Superior temporal gyrus (tissue), 1 donor: ENCODE measurements at regions not wholly inside any gene's neighbourhood (a gene's known extent, or its start where the extent isn't known, plus 50 kb on each side); places are given as distances from the start of the nearest gene placed in this dataset.
"Not testable (repeated sequence)": the region's sequence is repeated elsewhere in the genome, so short reads cannot be mapped to it uniquely, and the experiment has no call there.

ENCODE experiments used
- DNase-seq: peaks from one replicate; pipeline ENCODE4 v3.0.0-alpha.2; 2016; ENCODE audit errors: extremely low spot score

DNA sequence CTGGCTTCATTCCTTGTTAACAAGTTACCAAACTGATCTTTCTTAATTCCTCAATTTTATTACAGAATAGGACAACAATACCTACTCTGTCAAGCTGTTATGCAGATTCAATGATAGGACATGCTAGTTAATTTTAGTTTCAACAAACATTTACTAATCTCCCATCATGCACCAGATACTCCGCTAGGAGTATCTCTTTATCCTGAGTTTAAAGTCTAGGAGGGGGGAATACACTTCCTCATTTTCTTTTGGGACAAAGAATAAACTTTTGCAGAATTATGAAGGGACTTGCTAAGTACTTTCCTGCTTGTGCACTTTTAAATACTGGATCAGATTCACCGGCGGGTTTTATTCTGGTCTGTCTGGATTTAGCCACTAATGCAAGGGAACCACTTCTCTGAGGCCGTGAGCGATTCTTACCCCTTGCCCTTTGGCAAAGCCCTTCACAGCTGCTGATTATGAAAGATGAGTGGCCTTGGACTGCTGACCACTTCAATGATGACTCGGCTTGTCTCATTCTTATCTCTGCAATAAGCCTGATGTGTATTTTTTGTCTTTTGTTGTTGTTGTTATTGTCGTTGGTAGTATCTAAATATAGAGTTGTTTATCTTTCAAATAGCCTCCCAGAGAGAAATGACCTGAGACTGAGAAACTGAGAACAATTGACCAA is 73.9 kb downstream of the RMI1 start:
- DNase-seq = no peak

DNA sequence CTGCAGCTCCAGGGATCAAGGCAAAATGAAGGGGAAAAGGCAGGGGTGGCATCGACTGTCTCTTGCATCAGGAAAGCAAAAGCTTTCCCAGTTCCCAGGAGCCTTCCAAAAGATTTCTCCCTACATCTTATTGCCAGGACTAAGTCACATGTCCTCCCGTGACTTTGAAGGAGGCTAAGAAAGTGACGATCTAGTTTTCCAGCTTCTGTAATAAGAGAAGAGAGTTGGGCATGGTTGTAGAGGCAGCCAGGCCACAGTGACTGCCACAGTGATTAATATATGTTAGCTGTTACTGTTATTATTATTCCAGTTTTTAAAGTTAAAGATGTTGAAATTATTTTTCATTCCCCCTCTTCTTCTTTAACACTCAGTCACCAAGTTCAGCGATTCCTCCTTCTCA is 77.1 kb downstream of the RMI1 start:
- no peak for DNase-seq

DNA sequence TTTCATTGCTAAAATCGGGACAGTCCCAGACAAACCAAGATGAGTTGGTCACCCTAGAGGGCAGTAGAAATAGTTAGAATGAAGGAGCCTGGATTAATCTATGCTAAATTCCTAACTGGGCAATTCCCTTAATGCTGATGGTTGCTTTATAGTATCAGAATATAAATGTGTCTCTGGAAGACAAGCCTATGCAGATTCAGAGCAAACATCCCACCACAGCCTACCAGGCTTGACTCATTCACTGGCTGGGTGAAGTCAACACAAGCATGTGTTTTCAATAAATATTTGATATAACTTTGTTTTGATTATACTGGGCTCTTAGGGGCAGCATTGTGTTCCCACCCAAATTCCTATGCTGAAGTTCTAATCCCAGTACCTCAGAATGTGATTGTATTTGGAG is 79.3 kb downstream of the RMI1 start:
- DNase-seq = no peak

DNA sequence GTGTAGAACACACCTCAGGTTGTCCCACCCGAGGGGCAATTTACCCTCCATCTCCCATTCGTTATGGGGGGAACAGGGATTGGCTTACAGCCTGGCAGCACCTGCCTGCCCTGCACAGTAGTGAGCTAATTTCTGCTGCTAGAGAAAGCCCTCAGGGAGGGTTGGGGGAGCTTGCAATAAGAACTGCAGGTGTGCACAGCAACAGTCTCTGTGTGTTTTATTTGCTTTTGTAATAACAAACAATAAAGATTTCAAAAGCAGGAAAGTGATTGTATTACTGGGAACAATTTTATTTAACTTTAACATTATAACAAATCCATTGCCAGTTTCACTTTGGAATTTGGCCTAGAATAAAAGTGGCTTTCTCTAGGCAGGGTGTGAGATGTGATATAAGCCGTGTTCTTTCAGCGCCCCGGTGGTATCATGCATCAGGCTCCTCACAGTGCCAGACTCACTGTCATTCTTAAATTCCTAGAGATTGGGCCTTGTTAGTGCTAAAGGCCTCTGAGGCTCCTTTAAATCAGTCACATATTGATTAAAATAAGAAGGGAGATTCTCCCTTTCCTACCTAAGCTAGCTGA is 81.1 kb downstream of the RMI1 start:
- no peak for DNase-seq

DNA sequence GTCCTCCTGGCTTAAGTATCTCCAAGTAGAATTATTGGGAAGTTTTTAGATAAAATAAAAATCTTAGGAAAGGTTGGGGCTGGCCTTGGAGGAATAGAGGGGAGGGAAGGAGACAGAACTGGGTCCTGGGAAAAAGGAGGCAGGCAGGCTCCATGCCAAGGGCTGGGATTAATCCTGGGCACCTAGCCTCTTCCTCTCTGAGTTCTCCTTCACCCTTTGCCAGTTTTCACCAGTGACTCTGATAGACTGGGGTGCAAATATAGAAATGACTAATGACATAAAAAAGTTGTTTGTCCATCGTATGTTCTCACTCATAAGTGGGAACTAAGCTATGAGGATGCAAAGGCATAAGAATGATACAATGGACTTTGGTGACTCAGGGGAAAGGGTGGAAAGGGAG is 81.9 kb downstream of the RMI1 start:
- no peak for DNase-seq

DNA sequence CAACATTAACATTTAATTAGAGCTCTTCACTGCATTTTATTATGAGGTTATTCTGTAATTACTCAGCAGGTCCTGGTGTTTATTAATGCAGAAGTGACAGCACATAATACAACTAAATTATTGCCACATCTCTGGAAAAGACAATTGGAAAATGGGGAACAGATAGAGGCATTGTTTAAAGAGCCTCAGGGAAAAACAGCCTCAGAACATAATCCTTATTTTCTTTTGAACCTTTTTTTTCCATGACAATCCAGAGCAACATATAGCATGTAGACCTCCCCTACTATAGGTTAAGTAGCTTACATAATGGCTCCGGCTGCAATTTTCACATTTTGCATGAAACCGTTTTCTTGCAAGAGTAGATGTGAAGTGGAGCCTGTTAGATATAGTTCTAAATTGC is 87.2 kb downstream of the RMI1 start:
- no peak for DNase-seq

DNA sequence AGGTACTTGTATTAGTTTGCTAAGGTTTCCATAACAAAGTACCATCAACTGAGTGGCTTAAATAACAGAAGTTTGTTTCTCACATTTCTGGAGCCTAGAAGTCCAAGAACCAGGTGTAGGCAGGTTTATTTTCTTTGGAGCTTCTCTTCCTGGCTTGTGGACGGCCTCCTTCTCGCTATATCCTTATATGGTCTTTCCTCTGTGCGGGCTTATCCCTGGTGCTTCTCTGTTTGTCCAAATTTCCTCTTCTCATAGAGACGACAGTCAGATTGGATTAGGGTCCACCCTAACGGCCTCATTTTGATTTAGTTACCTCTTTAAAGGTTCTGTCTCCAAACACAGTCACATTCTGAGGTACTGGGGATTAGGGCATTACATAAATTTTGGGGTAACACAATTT is 88.3 kb downstream of the RMI1 start:
- no peak for DNase-seq

DNA sequence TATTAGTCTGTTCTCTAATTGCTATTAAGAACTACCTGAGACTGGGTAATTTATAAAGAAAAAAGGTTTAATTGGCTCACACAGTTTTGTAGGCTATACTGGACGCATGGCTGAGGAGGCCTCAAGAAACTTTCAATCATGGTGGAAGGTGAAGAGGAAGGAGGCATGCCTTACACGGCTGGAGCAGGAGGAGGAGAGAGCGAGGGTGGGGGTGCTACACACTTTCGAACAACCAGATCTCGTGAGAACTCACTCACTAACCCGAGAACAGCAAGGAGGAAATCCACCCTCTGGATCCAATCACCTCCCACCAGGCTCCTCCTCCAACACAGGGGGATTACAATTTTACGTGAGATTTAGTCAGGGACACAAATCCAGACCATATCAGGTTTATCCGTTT is 90.0 kb downstream of the RMI1 start:
- no peak for DNase-seq

DNA sequence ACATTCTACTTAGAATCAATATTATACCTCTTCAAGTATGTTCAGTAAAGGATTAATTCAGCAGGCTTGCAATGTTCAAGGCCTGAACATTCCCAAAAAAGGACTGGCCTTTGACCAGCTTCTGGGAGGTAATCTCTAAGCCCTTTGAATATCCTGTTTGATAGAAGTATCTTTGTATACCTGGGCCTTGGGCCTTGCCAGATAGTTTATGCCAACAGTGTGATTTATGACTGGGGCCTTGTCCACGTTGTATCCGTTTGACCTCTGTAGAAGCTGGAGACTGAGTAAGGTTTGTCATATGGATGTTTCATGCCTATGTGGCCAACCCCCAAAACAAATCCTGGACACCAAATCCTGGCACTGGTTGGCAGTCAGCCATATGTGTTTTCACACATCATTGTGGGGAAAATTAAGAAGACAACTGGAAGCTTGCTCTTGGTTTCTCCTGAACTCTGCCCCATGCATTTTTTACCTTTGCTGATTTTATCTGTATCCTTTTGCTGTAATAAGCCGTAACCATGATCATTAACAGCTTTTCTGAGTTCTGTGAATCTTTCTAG is 92.1 kb downstream of the RMI1 start:
- no peak for DNase-seq

DNA sequence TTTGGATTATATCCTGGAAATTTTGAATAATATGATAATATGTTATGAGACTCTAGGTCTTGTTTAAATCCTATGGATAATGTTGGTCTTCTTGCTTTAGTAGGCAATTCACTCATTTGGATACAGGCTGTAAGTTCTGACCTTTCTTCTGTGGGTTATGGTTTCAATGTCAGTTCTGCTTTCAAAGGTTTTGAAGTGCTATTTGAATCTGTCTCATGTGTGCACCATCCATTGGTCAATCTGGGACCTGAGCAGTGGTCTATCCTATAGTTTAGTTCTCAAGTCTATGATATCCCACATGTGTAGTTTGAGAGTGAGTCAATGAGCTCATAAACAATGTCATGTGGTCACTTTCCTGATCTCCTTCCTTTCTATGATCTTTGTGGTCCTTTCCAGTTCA is 94.4 kb downstream of the RMI1 start:
- no peak for DNase-seq

DNA sequence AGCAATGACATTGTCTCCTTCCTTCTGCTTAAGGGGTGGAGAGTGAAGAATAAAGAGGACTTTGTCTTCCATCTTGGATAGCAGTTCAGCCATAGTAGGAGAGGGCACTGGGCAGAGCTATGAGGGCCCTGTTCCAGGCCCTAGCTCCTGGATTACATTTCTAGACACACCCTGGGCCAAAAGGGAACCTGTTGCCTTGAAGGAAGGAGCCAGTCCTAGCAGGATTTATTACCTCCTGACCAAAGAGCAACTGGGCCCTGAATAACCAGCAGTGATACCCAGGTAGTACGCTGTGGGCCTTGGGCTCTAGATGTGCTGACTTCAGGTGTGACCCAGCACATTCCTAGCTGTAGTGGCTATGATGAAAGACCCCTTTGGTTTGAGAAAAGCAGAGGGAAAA is 95.8 kb downstream of the RMI1 start:
- no peak for DNase-seq

DNA sequence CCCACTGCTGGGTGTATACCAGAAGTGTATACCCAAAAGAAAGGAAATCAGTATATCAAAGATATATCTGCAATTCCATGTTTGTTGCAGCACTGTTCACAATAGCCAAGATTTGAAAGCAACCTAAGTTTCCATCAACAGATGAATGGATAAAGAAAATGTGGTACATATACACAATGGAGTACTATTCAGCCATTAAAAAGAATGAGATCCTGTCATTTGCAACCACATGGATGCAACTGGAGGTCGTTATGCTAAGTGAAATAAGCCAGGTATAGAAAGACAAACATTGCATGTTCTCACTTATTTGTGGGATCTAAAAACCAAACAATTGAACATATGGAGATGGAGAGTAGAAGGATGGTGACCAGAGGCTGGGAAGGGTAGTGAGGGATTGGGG is 97.2 kb downstream of the RMI1 start:
- DNase-seq = not testable (repeated sequence)

DNA sequence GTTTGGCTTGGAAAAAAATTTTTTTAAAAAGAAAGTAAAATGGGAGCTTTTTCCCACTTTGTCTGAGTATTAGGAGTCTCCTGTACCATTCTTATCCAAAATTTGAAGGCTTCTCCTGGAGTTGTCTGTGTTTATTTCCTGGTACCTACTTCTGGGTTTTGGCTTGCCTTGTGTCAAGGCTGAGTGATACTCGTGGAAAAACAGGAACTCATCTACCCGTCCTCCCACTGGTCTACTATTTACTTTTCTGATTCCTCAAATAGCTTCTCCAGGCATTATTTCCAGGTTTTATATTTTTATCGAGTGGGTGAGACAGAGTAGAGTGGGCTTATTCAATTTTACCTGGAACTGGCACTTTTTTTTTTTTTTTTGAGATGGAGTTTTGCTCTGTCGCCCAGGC is 99.4 kb downstream of the RMI1 start:
- no peak for DNase-seq

DNA sequence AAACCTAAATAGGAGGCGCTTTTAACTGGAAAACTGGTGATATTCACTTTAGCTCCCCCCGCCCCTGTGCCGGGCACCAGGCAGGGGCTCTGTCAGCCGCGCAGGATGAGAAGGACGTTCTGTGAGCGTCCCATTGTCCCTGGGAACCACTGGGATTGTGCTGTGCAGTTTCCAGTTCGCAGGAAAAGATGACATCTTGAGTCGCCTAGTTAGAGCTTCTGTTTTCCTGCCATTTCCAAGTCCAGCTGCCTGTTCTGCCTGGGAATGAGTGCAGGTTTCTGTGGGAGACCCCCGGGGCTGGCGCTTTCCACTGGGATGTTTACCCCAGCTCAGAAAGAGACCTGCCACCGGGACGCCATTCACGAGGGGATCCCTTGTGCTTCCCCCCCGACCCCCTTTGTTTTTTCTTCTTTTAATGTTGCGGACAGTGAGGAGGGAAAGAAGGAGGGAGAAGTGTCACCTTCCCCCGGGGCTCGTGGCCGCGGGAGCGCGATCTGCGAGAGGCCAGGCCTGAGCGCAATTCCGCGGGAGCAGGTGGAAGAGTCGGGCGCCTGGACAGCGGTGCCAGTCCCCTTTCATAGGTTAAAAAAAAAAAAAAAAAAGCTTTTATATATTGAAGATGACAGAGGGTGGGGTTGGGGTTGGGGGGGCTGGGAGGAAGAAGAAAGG is 121.5 kb downstream of the RMI1 start:
- no peak for DNase-seq

DNA sequence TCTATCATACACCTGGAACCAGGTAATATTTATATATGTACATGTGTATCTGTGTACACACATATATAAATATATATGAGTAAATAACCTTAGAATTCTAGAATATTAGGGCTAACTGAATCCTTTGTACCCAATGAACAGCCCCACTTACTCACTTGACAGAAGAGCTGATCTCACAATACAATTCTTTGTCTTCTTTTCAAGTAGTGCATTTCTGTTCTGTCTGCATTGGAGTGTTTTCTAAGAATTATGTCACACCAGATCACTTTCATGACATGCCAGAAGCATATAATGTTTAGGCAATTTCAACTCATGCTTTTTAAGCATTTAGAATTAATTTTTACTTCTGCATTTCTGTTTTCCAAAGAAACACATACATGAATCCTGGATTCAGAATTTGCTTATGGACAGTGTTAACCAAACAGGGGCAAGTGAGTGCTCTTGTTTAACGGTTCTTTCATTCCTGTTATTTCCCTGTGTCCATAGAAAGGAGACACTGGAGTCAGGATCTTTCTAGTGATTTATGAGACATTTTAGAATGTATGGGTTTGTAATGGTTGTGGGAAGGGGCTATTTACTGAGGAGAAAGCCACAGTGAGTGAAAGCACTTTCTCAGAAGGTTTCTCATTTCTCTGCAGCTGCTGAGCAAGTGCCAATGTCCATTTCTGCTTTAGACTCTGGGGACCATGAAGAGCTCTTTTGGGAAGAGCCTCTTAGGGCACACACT is 123.2 kb downstream of the RMI1 start:
- peak; percentile 34 for DNase-seq

DNA sequence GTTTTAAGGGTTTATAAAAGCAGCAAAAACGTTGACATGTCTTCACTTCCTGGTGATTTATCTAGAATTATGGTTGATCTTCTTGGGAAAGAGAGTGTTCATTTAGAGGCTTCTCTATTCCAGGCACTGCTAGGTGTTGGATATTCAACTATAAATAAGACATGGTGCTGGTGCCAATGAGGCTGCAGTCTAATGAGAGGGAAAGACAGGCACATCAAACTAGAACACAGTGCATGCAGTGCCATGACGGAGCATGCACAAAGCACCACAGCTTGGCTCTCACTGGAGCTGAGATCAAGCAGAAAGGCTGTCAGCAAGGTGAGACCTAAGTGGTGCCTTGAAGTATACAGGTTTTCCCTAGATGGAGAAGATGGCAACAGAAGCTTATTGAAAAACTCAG is 126.5 kb downstream of the RMI1 start:
- DNase-seq = no peak

DNA sequence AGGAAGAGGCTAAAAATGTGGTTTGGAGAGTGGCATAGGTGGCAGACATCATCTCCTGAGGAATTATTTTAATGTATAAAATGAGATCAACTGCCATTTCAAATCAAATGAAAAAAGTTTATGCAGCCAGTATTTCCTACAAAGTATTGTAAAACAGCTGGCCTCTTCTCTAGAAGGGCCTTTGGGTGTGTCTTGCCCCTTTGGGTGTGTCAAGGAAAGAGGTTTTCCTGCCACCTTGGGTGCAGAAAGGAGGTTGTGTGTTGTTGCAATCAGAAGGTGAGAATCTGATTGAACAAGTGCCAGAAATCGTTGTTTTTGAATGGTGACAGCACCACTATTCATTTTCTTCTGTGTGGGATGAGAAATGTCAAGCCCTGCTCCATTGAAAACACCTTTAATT is 127.4 kb downstream of the RMI1 start:
- DNase-seq = no peak

DNA sequence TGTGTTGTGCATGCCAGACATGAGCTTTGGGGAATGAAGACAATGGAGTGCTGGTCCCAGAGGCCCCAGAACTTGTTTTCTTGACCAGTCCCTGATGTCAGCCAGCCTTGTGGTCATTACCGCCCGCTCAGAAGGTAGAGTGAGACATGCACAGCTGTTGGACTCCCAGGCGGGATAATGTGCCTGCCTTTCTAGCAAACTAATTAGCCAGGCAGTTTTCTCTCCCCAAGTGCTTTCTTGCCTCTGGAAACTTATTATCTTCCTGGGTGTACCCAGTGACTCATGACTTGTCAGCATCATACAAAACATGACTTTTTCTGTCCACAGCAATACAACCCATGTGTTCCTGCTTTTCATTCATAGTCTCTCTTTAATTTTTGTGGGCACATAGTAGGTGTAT is 131.1 kb downstream of the RMI1 start:
- no peak for DNase-seq

DNA sequence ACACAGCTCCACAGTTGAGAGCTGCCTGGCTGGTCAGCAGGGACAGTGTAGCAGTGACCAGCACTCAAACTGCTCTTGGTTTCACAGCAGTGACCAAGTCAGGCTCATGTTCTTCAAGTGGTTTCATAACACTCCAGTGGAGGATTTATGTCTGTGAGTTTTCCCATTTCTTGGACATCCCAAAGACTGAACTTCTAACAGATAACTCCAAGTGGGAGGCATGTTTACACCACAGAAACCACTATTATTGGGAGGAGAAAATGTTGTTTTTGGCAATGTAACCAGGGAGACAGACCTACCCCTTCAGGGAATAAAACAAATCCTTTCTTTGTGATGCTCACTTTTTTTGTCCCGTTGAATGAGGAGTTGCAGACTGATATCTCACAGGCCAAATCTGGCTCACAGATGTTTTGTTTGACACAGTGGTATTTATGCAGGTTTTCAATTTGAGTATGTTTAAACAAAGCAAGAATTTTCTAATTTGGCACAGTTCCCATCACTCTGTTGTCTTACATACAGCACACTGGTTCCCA is 141.5 kb downstream of the RMI1 start:
- no peak for DNase-seq

DNA sequence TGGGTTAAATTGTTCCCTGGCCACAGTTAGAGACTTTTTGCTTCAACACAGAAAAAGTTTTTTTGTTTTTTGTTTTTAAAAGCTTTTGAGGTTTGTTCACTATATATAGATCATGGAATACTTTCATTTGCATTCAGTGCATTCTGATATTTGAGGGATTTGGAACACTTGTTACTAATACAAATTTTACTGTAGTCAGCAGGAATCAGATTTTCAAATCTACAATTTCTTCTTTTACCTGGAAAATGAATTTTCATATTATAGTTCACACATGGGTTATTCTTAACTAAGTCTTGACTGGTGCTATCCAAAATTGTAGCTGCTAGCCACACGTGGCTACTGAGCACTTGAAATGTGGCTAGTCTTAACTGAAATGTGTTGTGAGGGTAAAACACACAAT is 142.0 kb downstream of the RMI1 start:
- DNase-seq = no peak

DNA sequence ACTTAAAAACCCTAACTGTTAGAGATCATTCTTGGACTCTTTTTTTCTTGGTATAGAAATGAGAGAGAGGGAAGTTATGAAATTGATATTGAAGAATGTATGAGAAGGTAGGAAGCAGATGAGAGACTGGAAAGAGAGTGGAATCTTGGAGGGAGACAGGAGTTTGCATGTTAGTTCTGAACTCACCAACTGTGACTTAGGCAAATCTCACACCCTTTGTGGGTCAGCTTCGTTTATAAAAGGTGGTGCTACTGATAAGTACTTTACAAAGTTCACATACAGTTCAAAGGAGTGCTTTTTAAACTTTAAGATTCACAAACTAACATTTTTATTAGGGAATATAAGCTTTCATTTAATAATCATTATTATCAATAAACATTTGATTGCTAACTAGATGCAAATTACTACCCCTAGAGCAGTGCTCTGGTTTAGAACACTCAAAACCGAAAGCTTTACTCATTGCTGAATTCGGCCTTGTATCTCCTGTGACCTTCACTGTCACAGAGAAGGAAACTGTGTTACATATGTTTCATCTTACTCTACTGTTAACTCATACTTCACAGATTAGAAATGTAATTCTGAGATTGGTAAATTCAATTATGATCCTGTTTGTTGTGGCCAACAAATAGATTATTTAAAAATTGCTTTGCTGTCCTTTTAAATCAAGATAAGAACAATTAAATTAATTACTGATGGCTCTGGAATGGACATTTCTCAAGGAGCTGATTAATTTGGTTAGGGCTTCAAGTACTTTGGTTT is 143.2 kb downstream of the RMI1 start:
- no peak for DNase-seq

DNA sequence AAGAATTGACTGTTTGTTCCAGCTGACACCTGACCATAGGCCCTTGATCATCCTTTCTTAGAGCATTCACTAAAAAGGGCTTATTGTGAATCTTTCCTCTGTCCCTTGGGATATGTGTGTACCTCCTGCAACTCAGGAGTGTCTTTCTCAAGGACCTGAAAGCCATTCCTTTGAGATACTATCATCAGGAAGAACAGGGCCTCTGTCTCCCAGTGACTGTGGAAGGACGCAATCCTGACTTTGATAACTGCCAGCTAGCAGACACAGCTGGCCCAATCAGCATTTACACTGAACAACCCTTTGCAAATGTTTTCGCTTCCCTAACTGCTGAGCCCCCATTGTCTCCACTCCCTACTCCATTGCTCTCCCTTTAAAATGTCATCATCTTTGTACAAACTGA is 144.4 kb downstream of the RMI1 start:
- DNase-seq = no peak
